ENCODE measurements at regions not wholly inside any gene's neighbourhood (a gene's known extent, or its start where the extent isn't known, plus 50 kb on each side); places are given as distances from the start of the nearest gene placed in this dataset.

DNA sequence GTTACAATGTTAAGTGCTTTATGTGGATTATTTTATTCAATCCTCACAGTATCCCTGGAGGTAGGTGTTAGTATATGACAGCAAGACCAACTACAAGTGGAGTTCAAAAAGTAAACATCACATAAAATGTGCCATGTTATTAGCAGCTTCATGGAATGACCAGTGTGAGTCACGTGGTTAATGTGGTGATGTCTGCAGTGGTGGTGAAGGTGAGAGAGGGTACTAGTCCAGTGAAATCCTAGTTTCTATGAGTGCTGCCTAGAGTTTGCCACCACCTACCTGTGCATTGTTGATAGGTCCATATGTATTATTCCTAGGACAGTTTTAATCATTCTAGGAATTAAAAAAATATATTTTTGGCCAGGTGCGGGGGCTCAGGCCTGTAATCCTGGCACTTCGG lies 865.2 kb upstream of the DDX18 start:
- DNase-seq (ENCODE audit: low spot score in 2 of 2) = no peak
- Histone ChIP-seq H3K27me3 (no peaks in the 10 kb centered on the region), H3K4me3 (no peak overlapping the region), H3K4me1 (no peaks in the 10 kb centered on the region), H3K36me3 (no peaks in the 10 kb centered on the region), H3K9me3 (no peaks in the 10 kb centered on the region), H3K27ac (no peak overlapping the region)
- intact Hi-C loops (cut with DNase I; ENCODE audit: low total_unique reads) = no loop called here
- TF ChIP-seq, protein P1, sequence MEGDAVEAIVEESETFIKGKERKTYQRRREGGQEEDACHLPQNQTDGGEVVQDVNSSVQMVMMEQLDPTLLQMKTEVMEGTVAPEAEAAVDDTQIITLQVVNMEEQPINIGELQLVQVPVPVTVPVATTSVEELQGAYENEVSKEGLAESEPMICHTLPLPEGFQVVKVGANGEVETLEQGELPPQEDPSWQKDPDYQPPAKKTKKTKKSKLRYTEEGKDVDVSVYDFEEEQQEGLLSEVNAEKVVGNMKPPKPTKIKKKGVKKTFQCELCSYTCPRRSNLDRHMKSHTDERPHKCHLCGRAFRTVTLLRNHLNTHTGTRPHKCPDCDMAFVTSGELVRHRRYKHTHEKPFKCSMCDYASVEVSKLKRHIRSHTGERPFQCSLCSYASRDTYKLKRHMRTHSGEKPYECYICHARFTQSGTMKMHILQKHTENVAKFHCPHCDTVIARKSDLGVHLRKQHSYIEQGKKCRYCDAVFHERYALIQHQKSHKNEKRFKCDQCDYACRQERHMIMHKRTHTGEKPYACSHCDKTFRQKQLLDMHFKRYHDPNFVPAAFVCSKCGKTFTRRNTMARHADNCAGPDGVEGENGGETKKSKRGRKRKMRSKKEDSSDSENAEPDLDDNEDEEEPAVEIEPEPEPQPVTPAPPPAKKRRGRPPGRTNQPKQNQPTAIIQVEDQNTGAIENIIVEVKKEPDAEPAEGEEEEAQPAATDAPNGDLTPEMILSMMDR (IDR thresholded peaks at IDR 0.05) = no peak
- TF ChIP-seq POLR2AphosphoS5 (IDR thresholded peaks at IDR 0.05) = no peak
- no peak for TF ChIP-seq POLR2A (IDR thresholded peaks at IDR 0.05)

GRCh38 chr2:116952254-116952653 lies 862.2 kb upstream of the DDX18 start:
- Histone ChIP-seq H3K4me3 (no peak overlapping the region), H3K27ac (no peak overlapping the region), H3K27me3 (no peaks in the 10 kb centered on the region), H3K9me3 (peaks cover 0 to 11% of the 10 kb centered on the region in 2 donors), H3K36me3 (no peaks in the 10 kb centered on the region), H3K4me1 (no peaks in the 10 kb centered on the region)
- DNase-seq (ENCODE audit: low spot score in 2 of 2) = no peak
- TF ChIP-seq POLR2AphosphoS5 (IDR thresholded peaks at IDR 0.05) = no peak
- TF ChIP-seq POLR2A (IDR thresholded peaks at IDR 0.05) = no peak
- TF ChIP-seq, protein P1 (IDR thresholded peaks at IDR 0.05) = no peak
- intact Hi-C loops (cut with DNase I; ENCODE audit: low total_unique reads) = no loop called here

- H3K9me3 ChIP-seq = peaks cover 0 to 15% of the 10 kb centered on the region in 2 donors
- H3K27me3 ChIP-seq = no peaks in the 10 kb centered on the region
- no peak overlapping the region for H3K4me3 ChIP-seq
- no peaks in the 10 kb centered on the region for H3K4me1 ChIP-seq
- H3K27ac ChIP-seq = no peak overlapping the region
- no peaks in the 10 kb centered on the region for H3K36me3 ChIP-seq
- intact Hi-C loops (cut with DNase I; ENCODE audit: low total_unique reads) = no loop called here
- TF ChIP-seq POLR2A (IDR thresholded peaks at IDR 0.05) = no peak
- DNase-seq (ENCODE audit: low spot score in 2 of 2) = no peak
Observed at GRCh38 chr2:116955646-116956045, 858.8 kb upstream of the DDX18 start.

- TF ChIP-seq POLR2A (IDR thresholded peaks at IDR 0.05) = no peak
- TF ChIP-seq POLR2AphosphoS5 (IDR thresholded peaks at IDR 0.05) = no peak
- Histone ChIP-seq H3K4me1 (no peaks in the 10 kb centered on the region), H3K27me3 (no peaks in the 10 kb centered on the region), H3K4me3 (no peak overlapping the region), H3K27ac (no peak overlapping the region), H3K36me3 (no peaks in the 10 kb centered on the region), H3K9me3 (no peaks in the 10 kb centered on the region)
- intact Hi-C loops (cut with DNase I; ENCODE audit: low total_unique reads) = loop anchor here (5.0 kb wide), 1 partner anchor 497 kb away; no protein-coding TSS in a partner anchor
- DNase-seq (ENCODE audit: low spot score in 2 of 2) = no peak
Observed at GRCh38 chr2:116975608-116976007, 838.9 kb upstream of the DDX18 start.

GRCh38 chr2:116979916-116980764 lies 834.4 kb upstream of the DDX18 start:
- Histone ChIP-seq H3K27ac (no peak overlapping the region), H3K9me3 (peaks cover 3 to 11% of the 10 kb centered on the region in 2 donors), H3K27me3 (no peaks in the 10 kb centered on the region), H3K4me1 (no peaks in the 10 kb centered on the region), H3K4me3 (no peak overlapping the region), H3K36me3 (no peaks in the 10 kb centered on the region)
- intact Hi-C loops (cut with DNase I; ENCODE audit: low total_unique reads) = loop anchor here (5.0 kb wide), 1 partner anchor 492 kb away; no protein-coding TSS in a partner anchor
- TF ChIP-seq POLR2A (IDR thresholded peaks at IDR 0.05) (no peak), POLR2AphosphoS5 (IDR thresholded peaks at IDR 0.05) (no peak)
- TF ChIP-seq, protein P1 (IDR thresholded peaks at IDR 0.05) = no peak
- DNase-seq (ENCODE audit: low spot score in 2 of 2) = no peak

DNA sequence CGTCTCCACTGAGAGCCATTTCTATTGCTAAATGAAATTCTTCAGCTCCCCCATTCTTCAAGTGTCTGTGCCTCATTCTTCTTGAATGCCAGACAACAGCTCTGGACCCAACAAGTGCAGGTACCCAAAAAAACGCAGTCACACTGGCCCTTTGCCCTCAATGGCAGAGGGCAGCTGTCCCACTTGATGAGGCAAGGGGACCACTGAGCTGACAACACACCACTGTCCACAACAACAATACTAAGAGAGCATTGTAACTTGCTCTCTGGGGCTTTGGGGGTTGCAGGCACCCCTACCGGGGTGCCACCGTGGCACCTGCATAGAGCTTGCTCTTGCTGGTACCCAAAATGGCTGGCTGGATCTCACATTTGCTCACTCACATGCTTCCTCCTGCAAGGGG lies 827.0 kb upstream of the DDX18 start:
- DNase-seq (ENCODE audit: low spot score in 2 of 2) = no peak
- intact Hi-C loops (cut with DNase I; ENCODE audit: low total_unique reads) = no loop called here
- TF ChIP-seq POLR2AphosphoS5 (IDR thresholded peaks at IDR 0.05) = no peak
- no peak for TF ChIP-seq POLR2A (IDR thresholded peaks at IDR 0.05)
- H3K27ac ChIP-seq = no peak overlapping the region
- no peaks in the 10 kb centered on the region for H3K36me3 ChIP-seq
- H3K4me3 ChIP-seq = no peak overlapping the region
- peaks cover 3% of the 10 kb centered on the region in 2 donors for H3K9me3 ChIP-seq
- no peaks in the 10 kb centered on the region for H3K4me1 ChIP-seq
- no peaks in the 10 kb centered on the region for H3K27me3 ChIP-seq
